HG02981 (cell line): ENCODE measurements at regions not wholly inside any gene's neighbourhood (a gene's known extent, or its start where the extent isn't known, plus 50 kb on each side); places are given as distances from the start of the nearest gene placed in this dataset.

Source experiments
- ATAC-seq: cut with Tn5 transposase; IDR thresholded peaks from one replicate; pipeline ENCODE4 v1.9.1; 2021; ENCODE audit warnings: mild to moderate bottlenecking, moderate library complexity; ENCODE audit not compliant: unreplicated experiment

GRCh38 chr6:112697265-112697664, 350.1 kb downstream of the RFPL4B start:
- no peak for ATAC-seq

DNA sequence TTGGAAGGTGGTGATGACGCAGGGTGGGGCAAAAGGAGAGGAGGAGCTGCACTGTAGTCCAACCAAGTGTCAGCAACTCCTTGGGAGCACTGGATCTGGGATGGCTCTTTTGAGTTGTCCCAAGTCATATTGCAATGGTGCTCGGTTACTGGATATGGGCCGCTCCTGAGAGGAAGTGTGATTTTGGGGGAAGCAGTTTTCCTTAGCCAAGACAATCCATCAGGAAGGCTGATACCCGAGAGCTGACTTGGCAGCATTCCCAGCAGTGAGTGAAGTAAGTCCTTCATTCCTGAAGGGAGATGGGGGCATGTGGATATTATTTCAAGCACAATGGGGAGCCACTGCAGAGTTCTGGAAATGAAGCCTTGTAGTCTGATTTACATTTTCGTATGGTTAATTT, 354.1 kb downstream of the RFPL4B start:
- no peak for ATAC-seq

DNA sequence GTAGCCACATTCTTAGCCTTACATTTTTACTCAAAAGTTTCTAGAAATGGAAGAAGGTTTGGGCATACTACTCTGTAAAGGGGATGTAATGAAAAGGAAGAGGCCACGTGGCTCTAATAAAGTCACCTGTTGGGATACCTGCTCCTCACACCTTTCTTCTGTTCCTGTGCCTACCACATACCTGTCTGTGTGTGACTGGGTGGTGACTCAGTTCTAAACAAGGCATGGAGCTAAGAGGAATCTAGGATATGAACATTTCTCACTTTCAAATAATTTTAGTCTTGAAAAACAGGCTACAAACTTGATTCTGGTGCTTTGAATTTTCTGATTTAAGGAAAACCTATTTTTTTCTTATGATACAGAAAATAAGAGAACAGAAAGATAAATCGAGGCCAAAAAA, 363.6 kb downstream of the RFPL4B start:
- ATAC-seq, result no peak

DNA sequence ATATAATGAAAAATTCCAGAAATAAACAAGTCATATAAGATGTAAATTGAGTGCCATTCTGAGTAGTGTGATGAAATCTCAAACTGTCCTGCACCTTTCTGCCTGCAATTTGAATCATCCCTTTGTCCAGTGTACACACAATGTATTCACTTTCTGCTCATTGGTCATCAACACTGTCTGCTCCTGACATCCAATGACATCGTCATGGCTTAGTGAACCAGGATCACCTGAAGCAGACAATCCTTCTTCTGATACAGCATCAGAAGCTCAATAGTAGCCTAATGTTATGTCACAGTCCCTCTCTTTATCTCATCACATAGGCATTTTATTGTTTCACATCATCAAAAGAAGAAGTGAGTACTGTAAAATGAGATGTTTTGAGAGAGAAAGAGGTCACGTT, 366.3 kb downstream of the RFPL4B start:
- no peak for ATAC-seq

- ATAC-seq, result no peak
Observed at GRCh38 chr6:112717401-112717800, 370.3 kb downstream of the RFPL4B start.

DNA sequence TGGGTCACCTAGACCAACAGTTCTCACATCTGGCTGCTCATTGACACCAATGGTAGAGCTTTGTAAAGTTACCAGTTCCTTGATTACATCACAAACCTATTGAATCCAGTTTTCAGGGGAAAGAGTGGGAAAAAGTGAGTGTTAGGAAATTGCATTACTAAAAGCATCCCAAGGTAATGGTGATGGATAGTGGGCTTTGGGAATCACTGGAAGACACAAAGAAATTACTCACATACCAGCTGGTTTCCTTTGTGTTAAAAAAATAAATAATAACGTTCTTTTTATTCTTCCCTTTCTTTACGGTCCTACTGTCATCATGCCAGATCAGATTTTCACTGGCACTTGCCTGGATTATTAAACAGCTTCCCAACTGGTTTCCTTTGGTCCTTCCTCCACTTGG, 370.7 kb downstream of the RFPL4B start:
- ATAC-seq, result no peak

DNA sequence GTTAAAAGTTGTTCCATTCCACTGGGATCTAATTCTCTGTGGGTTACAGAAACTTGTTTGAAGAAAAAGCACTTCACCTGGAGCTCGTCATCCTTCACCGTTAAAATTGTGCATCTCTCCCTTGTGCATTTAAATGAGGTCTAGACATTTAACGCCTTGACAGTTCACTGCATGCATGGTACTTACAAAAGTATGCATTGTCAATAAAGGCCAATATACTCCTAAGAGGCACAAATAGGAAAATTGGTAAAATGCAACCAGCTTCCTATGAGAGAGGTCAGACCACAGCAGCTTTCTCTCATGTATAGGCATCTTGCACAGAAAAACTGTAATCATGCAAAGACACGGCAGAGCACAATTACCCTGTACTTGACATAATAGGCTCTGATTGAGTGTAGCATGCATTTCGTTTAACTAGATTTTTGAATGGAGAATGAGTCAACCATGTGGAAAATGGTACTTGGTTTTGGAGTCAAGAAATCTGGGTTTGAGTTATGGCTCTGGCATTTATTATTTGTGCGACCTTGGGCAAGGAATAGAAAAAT, 378.5 kb downstream of the RFPL4B start:
- no peak for ATAC-seq

GRCh38 chr6:112735129-112735528, 388.0 kb downstream of the RFPL4B start:
- ATAC-seq, result no peak

GRCh38 chr6:112739766-112740165, 392.6 kb downstream of the RFPL4B start:
- ATAC-seq, result no peak

DNA sequence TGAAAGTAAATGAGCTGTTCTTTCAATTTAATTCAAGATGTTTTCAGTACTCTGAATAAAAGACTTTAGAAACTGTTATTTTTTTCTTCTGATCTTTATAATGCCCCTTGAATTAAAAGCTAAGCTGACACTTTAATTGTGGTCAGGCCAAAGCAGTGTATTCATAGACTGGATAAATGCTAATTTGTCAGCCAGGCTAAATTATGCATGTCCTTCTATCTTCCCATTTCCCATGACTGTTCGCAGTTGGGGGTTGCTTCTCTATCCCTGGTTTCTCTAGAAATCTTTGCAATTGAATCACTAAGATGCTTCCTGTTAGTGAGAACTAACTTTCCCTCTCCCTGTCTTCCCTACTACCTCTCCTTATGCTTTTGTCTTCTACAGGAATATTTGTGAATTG, 396.2 kb downstream of the RFPL4B start:
- ATAC-seq, result no peak

DNA sequence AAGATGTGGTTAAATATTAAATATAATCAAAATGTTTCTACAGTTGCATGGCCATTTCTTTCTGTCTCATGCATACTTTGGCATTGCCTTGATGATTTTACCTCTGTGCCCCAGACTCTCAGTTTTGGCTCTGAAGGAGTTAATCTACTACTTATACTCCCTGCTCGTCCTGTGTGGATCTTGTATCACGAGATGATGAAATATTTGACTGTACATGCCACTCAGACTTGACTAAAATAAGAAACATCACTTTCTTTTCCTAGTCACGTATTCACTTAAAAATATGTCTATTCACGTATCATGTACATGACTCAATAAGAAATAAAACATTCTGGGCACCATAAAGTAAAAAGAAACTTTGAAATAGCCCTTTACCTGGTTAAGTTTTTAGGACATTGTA, 397.7 kb downstream of the RFPL4B start:
- no peak for ATAC-seq

GRCh38 chr6:112745765-112746164, 398.6 kb downstream of the RFPL4B start:
- ATAC-seq, result no peak

- ATAC-seq, result no peak
Observed at GRCh38 chr6:112749673-112750072, 402.5 kb downstream of the RFPL4B start.

DNA sequence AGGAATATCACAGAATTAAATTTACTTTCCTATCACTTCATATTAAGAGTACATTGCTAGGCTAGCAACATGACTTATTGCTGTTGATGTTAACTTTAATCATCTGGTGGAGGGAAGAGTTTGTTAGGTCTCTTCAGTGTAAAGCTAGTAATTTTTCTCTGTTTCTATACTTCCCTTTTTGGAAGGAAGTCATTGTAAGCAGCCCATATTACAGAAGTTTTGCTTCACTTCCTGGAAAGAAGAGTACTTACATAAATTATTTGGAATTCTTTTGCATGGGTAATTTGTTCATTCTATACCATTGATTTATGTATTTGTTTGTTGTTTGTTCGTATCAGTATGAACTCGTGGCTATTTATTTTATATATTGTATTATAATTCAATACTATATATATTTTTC, 405.2 kb downstream of the RFPL4B start:
- no peak for ATAC-seq

DNA sequence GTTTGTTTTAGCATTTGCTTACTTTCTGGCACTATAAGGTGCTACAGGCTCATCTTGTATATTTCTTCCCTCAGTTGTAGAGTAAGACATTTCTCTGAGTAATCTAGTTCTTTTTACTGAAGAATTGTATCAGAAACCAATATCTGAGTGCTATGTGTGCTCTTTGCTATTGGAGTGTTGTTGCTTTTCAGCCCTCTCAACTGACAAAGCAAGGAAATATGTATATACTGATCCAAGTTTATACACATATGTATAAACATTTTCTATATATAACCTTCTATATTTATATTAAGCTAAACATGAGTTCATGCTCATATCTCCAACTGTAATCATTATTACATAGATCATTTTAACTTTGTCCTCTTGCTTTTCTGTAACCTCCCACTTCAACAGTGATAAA, 405.7 kb downstream of the RFPL4B start:
- ATAC-seq, result no peak

DNA sequence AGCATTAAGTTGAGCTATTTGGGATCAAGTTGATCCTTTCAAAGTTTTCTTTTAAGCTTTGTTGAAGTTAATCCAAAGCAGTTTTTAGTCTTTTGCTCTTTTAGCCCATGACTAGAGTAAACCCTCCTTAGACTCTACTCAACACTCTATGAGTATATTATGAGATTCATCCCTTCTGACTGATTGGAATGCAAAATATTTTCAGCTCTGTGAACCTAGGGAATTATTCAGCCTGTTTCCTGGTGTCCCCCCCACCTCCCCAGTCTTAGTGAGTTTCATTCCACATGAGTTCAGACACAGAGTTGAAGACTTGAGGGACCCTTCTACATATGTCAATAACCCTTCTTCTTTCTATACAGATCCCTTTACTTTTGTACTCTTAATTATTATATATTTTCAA, 413.7 kb downstream of the RFPL4B start:
- ATAC-seq, result no peak

DNA sequence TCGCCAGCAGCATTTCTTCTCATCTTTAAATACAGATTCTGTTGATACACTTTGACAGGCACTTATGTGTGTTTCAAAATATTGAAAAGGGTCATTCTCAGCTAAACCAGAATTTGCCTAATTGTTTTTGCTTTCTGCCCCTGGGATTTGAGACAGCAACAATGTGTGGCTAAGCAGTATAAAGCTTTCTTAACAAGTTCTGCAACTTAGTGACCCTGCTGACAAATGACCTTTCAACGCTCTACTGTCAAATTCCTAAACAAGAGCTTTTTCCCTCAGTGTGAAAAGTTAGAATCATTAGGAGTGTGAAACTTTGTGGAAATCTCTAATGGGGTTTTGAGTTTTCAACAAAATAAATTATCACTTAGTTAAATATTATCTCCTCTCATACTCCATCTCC, 414.6 kb downstream of the RFPL4B start:
- no peak for ATAC-seq

DNA sequence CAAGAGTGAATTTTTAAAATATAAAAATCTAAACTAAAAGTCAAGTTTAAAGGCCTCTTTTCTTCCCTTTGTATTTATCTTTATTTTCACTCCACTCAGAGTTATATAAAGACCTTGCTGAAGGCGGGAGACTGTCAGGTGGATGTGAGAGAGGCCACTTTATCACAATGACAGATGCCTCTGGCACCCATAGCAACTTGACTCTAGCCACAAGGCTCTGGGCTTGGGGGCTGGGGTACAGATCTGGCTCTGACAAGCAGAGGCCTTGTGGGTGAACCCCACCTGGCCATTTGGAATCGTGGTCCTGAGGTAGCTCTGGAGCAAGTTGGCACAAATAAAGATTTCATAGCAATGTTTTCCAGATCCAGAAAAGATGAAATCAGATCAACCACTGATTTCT, 417.2 kb downstream of the RFPL4B start:
- ATAC-seq, result no peak

GRCh38 chr6:112770308-112770707, 423.2 kb downstream of the RFPL4B start:
- ATAC-seq, result no peak

- ATAC-seq, result no peak
Observed at GRCh38 chr6:112773187-112773586, 426.1 kb downstream of the RFPL4B start.

- no peak for ATAC-seq
Observed at GRCh38 chr6:112774319-112774718, 427.2 kb downstream of the RFPL4B start.

DNA sequence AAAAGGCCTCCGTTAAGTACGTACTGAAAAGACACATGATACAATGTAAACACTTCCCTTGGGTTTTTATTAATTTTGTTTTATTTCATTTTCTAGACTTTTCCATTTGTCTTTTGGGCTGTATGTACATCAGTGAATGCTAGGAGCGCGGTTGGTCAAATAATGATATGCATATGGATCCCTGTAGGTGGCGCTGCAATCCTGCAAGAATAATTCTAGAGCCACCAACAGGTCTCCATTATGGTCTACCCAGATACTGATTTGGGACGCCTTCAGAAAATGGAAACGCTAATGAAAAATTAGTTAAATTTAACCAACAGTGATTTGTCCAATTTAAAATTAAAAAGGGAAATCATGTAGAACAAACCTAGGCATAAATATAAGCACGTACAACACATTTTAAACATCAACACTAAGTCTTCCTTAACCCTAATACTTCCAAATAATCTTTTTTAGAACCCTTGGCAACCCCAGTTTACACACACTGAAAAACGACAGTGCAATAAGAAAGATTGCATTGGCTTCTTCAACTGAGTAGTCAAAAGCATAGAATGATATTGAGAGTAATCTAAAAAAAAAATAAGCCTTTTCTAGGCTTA, 433.5 kb downstream of the RFPL4B start:
- ATAC-seq, result peak; percentile 91

GRCh38 chr6:112781241-112781640, 434.1 kb downstream of the RFPL4B start:
- no peak for ATAC-seq
